ENCODE measurements at regions not wholly inside any gene's neighbourhood (a gene's known extent, or its start where the extent isn't known, plus 50 kb on each side); places are given as distances from the start of the nearest gene placed in this dataset.

- peak; percentile 47 for DNase-seq
Observed at GRCh38 chr4:56757821-56758411, 63.6 kb downstream of the SPINK2 start.

- DNase-seq = no peak
Observed at GRCh38 chr4:56757261-56757746, 64.2 kb downstream of the SPINK2 start.

- DNase-seq = no peak
Observed at GRCh38 chr4:56755901-56756300, 65.6 kb downstream of the SPINK2 start.

DNA sequence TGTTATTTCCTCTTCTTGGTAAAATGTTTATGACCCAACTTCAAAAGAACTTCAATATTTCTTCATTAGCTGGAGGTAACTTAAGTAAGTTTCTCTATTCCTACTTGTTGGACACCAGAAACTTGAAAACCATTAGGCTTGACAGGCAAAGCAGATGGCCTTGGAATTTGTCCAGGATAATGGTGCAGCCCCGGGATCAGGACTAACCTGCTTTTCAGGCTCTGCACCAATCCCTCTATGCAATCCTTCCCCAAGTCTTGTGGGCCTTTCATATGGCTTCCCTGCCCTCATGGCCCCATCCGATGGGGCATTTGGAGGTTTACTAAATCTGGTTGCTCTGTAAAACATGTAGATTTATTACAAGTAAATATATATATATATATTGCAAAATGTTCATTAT lies 68.5 kb downstream of the SPINK2 start:
- DNase-seq = no peak

GRCh38 chr4:56750231-56750630 lies 69.1 kb upstream of the HOPX start:
- no peak for DNase-seq

DNA sequence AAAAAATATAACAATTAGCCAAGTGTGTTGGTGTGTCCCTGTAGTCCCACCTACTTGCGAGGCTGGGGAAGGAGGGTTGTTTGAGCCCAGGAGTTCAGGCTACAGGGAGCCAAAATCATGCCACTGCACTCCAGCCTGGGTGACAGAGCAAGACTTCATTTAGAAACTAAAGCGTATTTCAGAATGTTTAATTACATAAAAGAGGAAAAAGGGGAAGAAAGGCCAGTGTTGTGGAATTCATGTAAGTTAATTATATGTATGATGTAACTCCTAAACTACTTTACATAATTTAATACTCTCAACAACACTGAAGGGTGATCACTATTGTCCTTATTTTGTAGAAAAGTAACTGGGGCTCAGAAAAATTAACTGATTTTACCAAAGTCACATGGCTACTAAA lies 67.2 kb upstream of the HOPX start:
- no peak for DNase-seq

GRCh38 chr4:56746639-56747038 lies 65.5 kb upstream of the HOPX start:
- no peak for DNase-seq

- no peak for DNase-seq
Observed at GRCh38 chr4:56745042-56745441, 63.9 kb upstream of the HOPX start.

- no peak for DNase-seq
Observed at GRCh38 chr4:56744030-56744429, 62.9 kb upstream of the HOPX start.

GRCh38 chr4:56743550-56743949 lies 62.5 kb upstream of the HOPX start:
- no peak for DNase-seq

- no peak for DNase-seq
Observed at GRCh38 chr4:56742080-56742871, 61.2 kb upstream of the HOPX start.

- no peak for DNase-seq
Observed at GRCh38 chr4:56741595-56741994, 60.5 kb upstream of the HOPX start.

DNA sequence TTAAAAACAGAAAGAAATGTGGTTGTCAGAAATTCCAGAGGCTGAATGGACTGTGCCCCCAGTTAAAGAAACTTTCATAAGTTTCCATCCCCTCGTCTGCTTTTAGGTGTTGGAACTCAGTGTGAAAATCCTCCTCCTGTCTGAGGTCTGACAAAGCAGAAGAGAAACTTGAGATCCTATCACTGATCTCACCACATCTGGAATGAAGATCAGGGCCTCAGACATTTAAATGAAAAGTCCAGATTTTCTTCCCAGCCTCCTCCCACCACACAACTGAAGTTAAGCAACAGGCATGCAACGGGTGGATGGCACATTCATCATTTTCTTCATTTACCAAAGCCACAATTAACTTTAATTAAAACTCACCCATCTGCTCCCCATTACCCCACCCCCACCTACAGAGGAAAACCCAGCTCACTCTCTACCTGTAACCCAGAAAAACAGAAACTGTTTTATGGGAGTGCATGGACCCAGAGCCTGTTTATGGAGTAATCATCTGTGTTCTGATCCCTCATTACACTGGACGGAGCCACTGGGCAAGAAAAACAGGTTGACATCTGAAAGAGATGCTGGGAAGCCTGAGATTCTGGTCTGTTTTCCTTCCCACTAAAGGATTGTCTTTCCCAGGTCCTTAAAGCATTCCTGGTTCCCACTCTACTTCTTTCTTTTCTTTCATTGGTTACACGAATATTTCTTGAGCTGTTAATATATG lies 58.1 kb upstream of the HOPX start:
- no peak for DNase-seq

- DNase-seq = no peak
Observed at GRCh38 chr4:56737666-56738065, 56.6 kb upstream of the HOPX start.

GRCh38 chr4:56733352-56733751 lies 52.3 kb upstream of the HOPX start:
- no peak for DNase-seq

DNA sequence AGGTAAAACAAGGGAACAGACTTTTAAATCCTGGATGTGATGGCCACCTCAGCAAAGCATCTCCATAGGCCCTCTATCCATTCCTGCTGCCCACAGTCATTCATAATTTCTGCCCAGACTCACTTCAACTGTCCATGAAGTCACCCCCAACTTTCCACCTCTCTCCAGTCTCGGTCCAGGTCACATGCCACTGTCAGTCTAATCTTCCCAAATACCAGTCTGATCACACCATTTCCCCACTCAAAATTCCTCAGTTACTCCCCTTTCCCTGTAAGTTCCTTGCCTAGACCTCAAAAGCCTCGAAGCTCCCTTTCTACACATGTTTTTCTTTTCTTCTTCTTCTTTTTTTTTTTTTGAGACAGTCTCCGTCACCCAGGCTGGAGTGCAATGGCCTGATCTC lies 51.2 kb upstream of the HOPX start:
- no peak for DNase-seq

DNA sequence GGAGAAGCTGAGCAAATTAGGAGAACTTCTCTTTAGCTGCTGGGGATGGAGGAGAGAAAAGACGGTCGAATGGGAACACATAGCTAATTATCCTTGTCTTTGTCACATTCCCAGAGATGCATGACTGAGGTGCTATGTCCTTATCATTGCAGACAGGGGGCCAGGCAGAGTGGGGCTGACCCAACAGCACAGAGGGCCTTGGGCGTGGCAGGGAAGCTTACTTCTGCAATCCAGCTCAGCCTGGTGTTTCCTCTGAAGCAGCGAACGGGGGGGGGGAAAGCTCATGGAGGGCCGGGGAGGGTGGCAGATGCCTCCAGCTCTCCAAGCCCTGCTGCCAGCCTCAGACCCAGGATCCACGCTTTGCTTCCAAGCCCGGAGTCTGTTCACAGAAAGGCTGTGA lies 50.8 kb upstream of the HOPX start:
- no peak for DNase-seq

All from right kidney (tissue), 1 donor.